HFF-Myc (cell line): ENCODE measurements at regions not wholly inside any gene's neighbourhood (a gene's known extent, or its start where the extent isn't known, plus 50 kb on each side); places are given as distances from the start of the nearest gene placed in this dataset.
A peak's percentile ranks its signal among the peaks of the same experiment; 100 is the strongest.

Experiments
- DNase-seq: peaks from one replicate; pipeline ENCODE4 v3.0.0-alpha.2; 2011; ENCODE audit warnings: low read depth; ENCODE audit errors: extremely low read depth
- H3K4me3 ChIP-seq: replicated peaks from 2 replicates; pipeline ENCODE4 v1.5.1; 2011; ENCODE audit warnings: low read depth, mild to moderate bottlenecking, control low read depth, low read length
- CTCF ChIP-seq: IDR thresholded peaks from 2 replicates; pipeline ENCODE4 v1.5.1; 2012; ENCODE audit warnings: mild to moderate bottlenecking, low read depth, low read length, control low read depth; ENCODE audit errors: missing control alignments

GRCh38 chr2:176554101-176555048, 285.1 kb downstream of the MTX2 start:
- peak overlapping the region; percentile 33 for H3K4me3 ChIP-seq

GRCh38 chr2:176555112-176555511, 285.9 kb downstream of the MTX2 start:
- H3K4me3 ChIP-seq: no peak overlapping the region
- no peak for TF ChIP-seq CTCF
- DNase-seq: no peak

More at GRCh38 chr2:176554101-176555048, 285.1 kb downstream of the MTX2 start:
- DNase-seq: peak; percentile 51
- peak; percentile 54 for TF ChIP-seq CTCF

- no peak for TF ChIP-seq CTCF
- DNase-seq: no peak
- H3K4me3 ChIP-seq: no peak overlapping the region
Measured at GRCh38 chr2:176555781-176556180, 286.5 kb downstream of the MTX2 start.

GRCh38 chr2:176556373-176556772, 287.1 kb downstream of the MTX2 start:
- no peak for DNase-seq
- no peak for TF ChIP-seq CTCF
- H3K4me3 ChIP-seq: no peak overlapping the region

- no peak overlapping the region for H3K4me3 ChIP-seq
- no peak for DNase-seq
- TF ChIP-seq CTCF: no peak
Measured at GRCh38 chr2:176557821-176558220, 288.6 kb downstream of the MTX2 start.

- no peak for DNase-seq
- H3K4me3 ChIP-seq: no peak overlapping the region
- TF ChIP-seq CTCF: no peak
Measured at GRCh38 chr2:176558574-176559140, 289.4 kb downstream of the MTX2 start.
